GM23338 (cell line): ENCODE measurements at regions not wholly inside any gene's neighbourhood (a gene's known extent, or its start where the extent isn't known, plus 50 kb on each side); places are given as distances from the start of the nearest gene placed in this dataset.

Experiments
- ATAC-seq: fragments of 200-7000 bp; cut with Tn5 transposase; 3 replicates; pipeline ENCODE4 v1.9.1; 2020
- DNase-seq: peaks from one replicate; pipeline ENCODE4 v3.0.0-alpha.2; 2015; ENCODE audit warnings: low spot score
- H2AFZ ChIP-seq: fragments of 200-600 bp; sonication (generic); 2 replicates; pipeline ENCODE4 v1.8.0; 2016; ENCODE audit warnings: antibody characterized with exemption, mild to moderate bottlenecking, moderate library complexity
- H3F3A ChIP-seq: fragments of 200-600 bp; sonication (generic); replicated peaks from 2 replicates; pipeline ENCODE4 v1.8.0; 2017; ENCODE audit warnings: antibody characterized with exemption, mixed run types, low read depth
- H3K27ac ChIP-seq: fragments of 200-600 bp; sonication (generic); 2 replicates; pipeline ENCODE4 v1.6.1; 2016; ENCODE audit warnings: low read depth
- H3K27me3 ChIP-seq: fragments of 200-600 bp; sonication (generic); 2 replicates; pipeline ENCODE4 v1.8.0; 2016; ENCODE audit warnings: mild to moderate bottlenecking, mixed run types, moderate library complexity; ENCODE audit not compliant: insufficient read depth
- H3K36me3 ChIP-seq: fragments of 200-600 bp; sonication (generic); 2 replicates; pipeline ENCODE4 v1.8.0; 2016; ENCODE audit warnings: mild to moderate bottlenecking; ENCODE audit not compliant: insufficient read depth
- H3K4me1 ChIP-seq: fragments of 200-600 bp; sonication (generic); 2 replicates; pipeline ENCODE4 v1.8.0; 2016; ENCODE audit warnings: mild to moderate bottlenecking, moderate library complexity; ENCODE audit not compliant: insufficient read depth
- H3K4me2 ChIP-seq: fragments of 200-600 bp; sonication (generic); 2 replicates; pipeline ENCODE4 v1.7.1; 2017; ENCODE audit warnings: mixed run types
- H3K4me3 ChIP-seq: fragments of 200-600 bp; sonication (generic); 2 replicates; pipeline ENCODE4 v1.6.1; 2016; ENCODE audit warnings: mixed run types
- H3K79me2 ChIP-seq: fragments of 200-600 bp; sonication (generic); replicated peaks from 2 replicates; pipeline ENCODE4 v1.8.0; 2017; ENCODE audit warnings: mild to moderate bottlenecking; ENCODE audit not compliant: insufficient read depth
- H3K9me2 ChIP-seq: fragments of 200-600 bp; sonication (generic); 2 replicates; pipeline ENCODE4 v1.8.0; 2017; ENCODE audit not compliant: insufficient read depth
- H4K20me1 ChIP-seq: fragments of 200-600 bp; sonication (generic); replicated peaks from 2 replicates; pipeline ENCODE4 v1.8.0; 2017; ENCODE audit warnings: mild to moderate bottlenecking; ENCODE audit not compliant: insufficient read depth
- H3K27ac Mint-ChIP-seq: 2 replicates; pipeline ENCODE4 v1.8.0; 2020; ENCODE audit warnings: inconsistent platforms, mild to moderate bottlenecking, moderate library complexity, mixed read lengths
- H3K27me3 Mint-ChIP-seq: 3 replicates; pipeline ENCODE4 v1.8.0; 2022; ENCODE audit warnings: low read depth, mild to moderate bottlenecking, moderate library complexity, mixed read lengths, inconsistent platforms; ENCODE audit not compliant: insufficient read depth, poor library complexity
- H3K36me3 Mint-ChIP-seq: 3 replicates; pipeline ENCODE4 v1.8.0; 2021; ENCODE audit warnings: low read depth, mild to moderate bottlenecking, inconsistent platforms, moderate library complexity, mixed read lengths
- H3K4me1 Mint-ChIP-seq: 3 replicates; pipeline ENCODE4 v1.8.0; 2020; ENCODE audit warnings: mild to moderate bottlenecking, inconsistent platforms, mixed read lengths
- H3K4me3 Mint-ChIP-seq: 3 replicates; pipeline ENCODE4 v1.8.0; 2021; ENCODE audit warnings: moderate library complexity, mild to moderate bottlenecking, inconsistent platforms, mixed read lengths
- H3K9me3 Mint-ChIP-seq: 3 replicates; pipeline ENCODE4 v1.8.0; 2020; ENCODE audit warnings: moderate library complexity, mild to moderate bottlenecking, inconsistent platforms, mixed read lengths
- CREB1 ChIP-seq: fragments of 250-450 bp; sonication (Bioruptor Pico); IDR thresholded peaks from 2 replicates; pipeline ENCODE4 v1.5.0; 2020; ENCODE audit warnings: low read depth, mild to moderate bottlenecking, moderate library complexity
- CTCF ChIP-seq, 2 experiments: fragments of 200-600 bp in 1 of 2; sonication (generic) in 1 of 2; conservative IDR thresholded peaks; 2 replicates each; pipeline versions ENCODE4 v1.5.1 to v1.6.1; 2016 to 2017; ENCODE audit warnings: antibody characterized with exemption in 2 of 2, low read depth in 2 of 2, mild to moderate bottlenecking in 2 of 2, moderate library complexity in 1 of 2
- EZH2 ChIP-seq: fragments of 200-600 bp; sonication (generic); IDR thresholded peaks from one replicate; pipeline ENCODE4 v1.8.0; 2017; ENCODE audit warnings: antibody characterized with exemption, mild to moderate bottlenecking, low read depth; ENCODE audit not compliant: unreplicated experiment
- EZH2phosphoT487 ChIP-seq: fragments of 200-600 bp; sonication (generic); IDR thresholded peaks from one replicate; pipeline ENCODE4 v1.8.1; 2018; ENCODE audit warnings: antibody characterized with exemption; ENCODE audit not compliant: unreplicated experiment
- JUNB ChIP-seq: IDR thresholded peaks from one replicate; pipeline ENCODE4 v1.6.1; 2016; ENCODE audit warnings: antibody characterized with exemption; ENCODE audit not compliant: unreplicated experiment
- REST ChIP-seq: IDR thresholded peaks from one replicate; pipeline ENCODE4 v1.6.1; 2018; ENCODE audit warnings: antibody characterized with exemption; ENCODE audit not compliant: unreplicated experiment
- STAT1 ChIP-seq: IDR thresholded peaks from one replicate; pipeline ENCODE4 v1.6.1; 2016; ENCODE audit warnings: antibody characterized with exemption; ENCODE audit not compliant: unreplicated experiment
- ZNF114 ChIP-seq: fragments of 250-450 bp; sonication (Bioruptor Pico); IDR thresholded peaks from 2 replicates; pipeline ENCODE4 v1.5.0; 2020; ENCODE audit warnings: mild to moderate bottlenecking, moderate library complexity
- ZNF331 ChIP-seq: fragments of 250-450 bp; sonication (Bioruptor Pico); IDR thresholded peaks from 2 replicates; pipeline ENCODE4 v1.5.0; 2020; ENCODE audit warnings: low read depth, mild to moderate bottlenecking, moderate library complexity
- TF ChIP-seq, protein P1 (sequence below): IDR thresholded peaks from 2 replicates; pipeline ENCODE4 v1.6.1; 2016; ENCODE audit warnings: antibody characterized with exemption

DNA sequence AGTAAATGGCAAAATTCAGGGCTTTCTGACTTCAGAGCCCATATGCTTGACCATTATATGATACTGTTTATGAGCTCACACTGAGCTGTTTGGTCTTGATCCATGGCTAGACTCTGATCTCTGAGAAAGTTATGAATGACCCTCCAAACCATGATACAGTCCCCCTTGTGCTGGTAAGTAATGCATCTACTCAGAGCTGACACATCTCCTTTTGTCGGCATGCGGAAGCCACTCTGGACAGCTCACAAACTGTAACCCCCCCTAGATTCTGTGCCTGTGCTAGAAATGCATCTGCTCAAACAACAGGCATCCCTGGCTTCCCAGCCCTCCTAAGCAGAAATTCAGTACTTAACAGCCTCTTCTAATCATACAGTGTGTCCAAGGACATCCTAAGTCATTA, 150.8 kb upstream of the RAG2 start:
- TF ChIP-seq EZH2phosphoT487 (no peak), CREB1 (CRISPR knock-in tag) (no peak), EZH2 (no peak), ZNF114 (CRISPR knock-in tag) (no peak), CTCF (conservative IDR thresholded peaks at IDR 0.05; ENCODE audit: low read depth in 2 of 2) (no peak), JUNB (no peak), ZNF331 (CRISPR knock-in tag) (no peak), STAT1 (no peak)
- TF ChIP-seq, protein P1, sequence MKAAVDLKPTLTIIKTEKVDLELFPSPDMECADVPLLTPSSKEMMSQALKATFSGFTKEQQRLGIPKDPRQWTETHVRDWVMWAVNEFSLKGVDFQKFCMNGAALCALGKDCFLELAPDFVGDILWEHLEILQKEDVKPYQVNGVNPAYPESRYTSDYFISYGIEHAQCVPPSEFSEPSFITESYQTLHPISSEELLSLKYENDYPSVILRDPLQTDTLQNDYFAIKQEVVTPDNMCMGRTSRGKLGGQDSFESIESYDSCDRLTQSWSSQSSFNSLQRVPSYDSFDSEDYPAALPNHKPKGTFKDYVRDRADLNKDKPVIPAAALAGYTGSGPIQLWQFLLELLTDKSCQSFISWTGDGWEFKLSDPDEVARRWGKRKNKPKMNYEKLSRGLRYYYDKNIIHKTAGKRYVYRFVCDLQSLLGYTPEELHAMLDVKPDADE = no peak
- Histone ChIP-seq H3K27ac (no peak overlapping the region), H3K4me2 (no peak overlapping the region), H3K36me3 (no peaks in the 10 kb centered on the region), H4K20me1 (no peaks in the 10 kb centered on the region), H3K27me3 (no peaks in the 10 kb centered on the region), H2AFZ (no peak overlapping the region), H3K9me2 (no peaks in the 10 kb centered on the region), H3K79me2 (no peaks in the 10 kb centered on the region), H3F3A (no peaks in the 10 kb centered on the region), H3K4me3 (no peak overlapping the region), H3K4me1 (no peaks in the 10 kb centered on the region)
- no peak for DNase-seq
- Mint-ChIP-seq H3K27ac (no peak overlapping the region), H3K4me3 (no peak overlapping the region), H3K27me3 (peaks cover 8% of the 10 kb centered on the region), H3K4me1 (peaks cover 14% of the 10 kb centered on the region; the same call in 2 of the 3 replicates), H3K36me3 (no peaks in the 10 kb centered on the region), H3K9me3 (no peaks in the 10 kb centered on the region)
- no peak for ATAC-seq

- no peak overlapping the region for H3K4me3 ChIP-seq
- no peak overlapping the region for H3K27ac Mint-ChIP-seq
- no peaks in the 10 kb centered on the region for H3K4me1 ChIP-seq
- H3K36me3 ChIP-seq = no peaks in the 10 kb centered on the region
- H3K27me3 ChIP-seq = no peaks in the 10 kb centered on the region
- H3K36me3 Mint-ChIP-seq = no peaks in the 10 kb centered on the region
- H3K27ac ChIP-seq = no peak overlapping the region
- H4K20me1 ChIP-seq = no peaks in the 10 kb centered on the region
- peaks cover 9% of the 10 kb centered on the region for H3K27me3 Mint-ChIP-seq
- peaks cover 14% of the 10 kb centered on the region; the same call in 2 of the 3 replicates for H3K4me1 Mint-ChIP-seq
- DNase-seq = peak; percentile 95
- H3K9me3 Mint-ChIP-seq = no peaks in the 10 kb centered on the region
- H3K4me2 ChIP-seq = no peak overlapping the region
- H3K79me2 ChIP-seq = no peaks in the 10 kb centered on the region
- H2AFZ ChIP-seq = no peak overlapping the region
- peak; percentile 90 for ATAC-seq
- no peaks in the 10 kb centered on the region for H3F3A ChIP-seq
- H3K9me2 ChIP-seq = no peaks in the 10 kb centered on the region
- H3K4me3 Mint-ChIP-seq = no peak overlapping the region
- no peak for TF ChIP-seq CREB1 (CRISPR knock-in tag)
- no peak for TF ChIP-seq REST
- peak; percentile 99 to 100 for TF ChIP-seq CTCF (conservative IDR thresholded peaks at IDR 0.05; ENCODE audit: low read depth in 2 of 2)
- TF ChIP-seq STAT1 = no peak
Observed at GRCh38 chr11:36746886-36747710, 149.1 kb upstream of the RAG2 start.
